H1 (cell line): ENCODE measurements at regions not wholly inside any gene's neighbourhood (a gene's known extent, or its start where the extent isn't known, plus 50 kb on each side); places are given as distances from the start of the nearest gene placed in this dataset.
A peak's percentile ranks its signal among the peaks of the same experiment; 100 is the strongest.
"Not testable (repeated sequence)": the region's sequence is repeated elsewhere in the genome, so short reads cannot be mapped to it uniquely, and the experiment has no call there.

ENCODE experiments used
- CTCF ChIA-PET: fragments of 300-600 bp; sonication (Branson Sonifier 250); formaldehyde crosslinking; loops from one replicate; lab custom pipeline; 2021; ENCODE audit not compliant: partially characterized antibody; lab: Charles Lee
- POLR2A ChIA-PET: fragments of 300-600 bp; sonication (Branson Sonifier 250); formaldehyde crosslinking; loops from one replicate; lab custom pipeline; 2021; ENCODE audit warnings: inconsistent platforms; ENCODE audit not compliant: partially characterized antibody; lab: Charles Lee
- DNase-seq, 2 experiments: peaks; one replicate each; pipeline versions ENCODE4 v3.0.0 to v3.0.0-alpha.2; 2010 to 2022; ENCODE audit warnings: low spot score in 2 of 2, low read depth in 1 of 2, mixed read lengths in 1 of 2
- FAIRE-seq: peaks from 2 replicates; lab custom pipeline; 2011; peaks lifted over from hg19 to GRCh38; lab: Jason Lieb, UNC
- H2AFZ ChIP-seq: 2 replicates; pipeline ENCODE4 v1.8.1; 2012; ENCODE audit warnings: low read length, inconsistent platforms
- H2AK5ac ChIP-seq: 2 replicates; pipeline ENCODE4 v1.6.1; 2013; ENCODE audit warnings: low read depth, low read length
- H2BK120ac ChIP-seq: replicated peaks from 2 replicates; pipeline ENCODE3; 2013; ENCODE audit warnings: low read depth, low read length, inconsistent platforms
- H2BK12ac ChIP-seq: 2 replicates; pipeline ENCODE4 v1.6.1; 2013; ENCODE audit warnings: low read depth, low read length
- H2BK15ac ChIP-seq: 2 replicates; pipeline ENCODE4 v1.6.1; 2013; ENCODE audit warnings: low read length
- H2BK20ac ChIP-seq: 2 replicates; pipeline ENCODE4 v1.6.1; 2013; ENCODE audit warnings: low read length
- H2BK5ac ChIP-seq: 2 replicates; pipeline ENCODE4 v1.6.1; 2013; ENCODE audit warnings: low read depth, low read length
- H3K14ac ChIP-seq: 2 replicates; pipeline ENCODE4 v1.6.1; 2013; ENCODE audit warnings: inconsistent platforms; ENCODE audit not compliant: insufficient read length
- H3K18ac ChIP-seq: 2 replicates; pipeline ENCODE4 v1.6.1; 2013; ENCODE audit warnings: low read length; ENCODE audit errors: extremely low read depth
- H3K23ac ChIP-seq: 2 replicates; pipeline ENCODE4 v1.6.1; 2013; ENCODE audit warnings: inconsistent platforms; ENCODE audit not compliant: insufficient read length
- H3K23me2 ChIP-seq: 2 replicates; pipeline ENCODE4 v1.6.1; 2013; ENCODE audit warnings: low read depth, low read length
- H3K27ac ChIP-seq: 2 replicates; pipeline ENCODE4 v1.6.1; 2011; ENCODE audit warnings: low read depth, low read length, inconsistent platforms
- H3K27me3 ChIP-seq, 4 experiments: replicated peaks in 1 of 4; 1 replicate in 1 of 4; 2 replicates in 3 of 4; pipeline versions ENCODE4 v1.6.1 to v1.8.1; 2011 to 2013; ENCODE audit warnings: low read length in 3 of 4, mild to moderate bottlenecking in 3 of 4, inconsistent platforms in 2 of 4, mixed read lengths in 2 of 4, moderate library complexity in 1 of 4; ENCODE audit not compliant: control insufficient read depth in 3 of 4, insufficient read depth in 3 of 4; ENCODE audit errors: extremely low read depth in 1 of 4
- H3K36me3 ChIP-seq, 4 experiments: 2 replicates each; pipeline versions ENCODE4 v1.6.1 to v1.8.1; 2011 to 2013; ENCODE audit warnings: mild to moderate bottlenecking in 4 of 4, low read length in 3 of 4, moderate library complexity in 2 of 4, control low read depth in 1 of 4, inconsistent platforms in 1 of 4; ENCODE audit not compliant: insufficient read depth in 4 of 4, control insufficient read depth in 2 of 4
- H3K4ac ChIP-seq: replicated peaks from 2 replicates; pipeline ENCODE3; 2013; ENCODE audit warnings: low read length, low read depth, mixed read lengths, inconsistent platforms; ENCODE audit not compliant: insufficient read length
- H3K4me1 ChIP-seq, 4 experiments: replicated peaks in 1 of 4; 1 replicate in 1 of 4; 2 replicates in 3 of 4; pipeline versions ENCODE4 v1.6.1 to v1.8.1; 2011 to 2013; ENCODE audit warnings: low read length in 3 of 4, inconsistent platforms in 2 of 4, mixed read lengths in 1 of 4; ENCODE audit not compliant: insufficient read depth in 4 of 4, control insufficient read depth in 3 of 4
- H3K4me2 ChIP-seq, 2 experiments: 2 replicates each; pipeline versions ENCODE4 v1.6.1 to v1.8.1; 2011 to 2013; ENCODE audit warnings: low read depth in 2 of 2, low read length in 2 of 2, control low read depth in 1 of 2, inconsistent platforms in 1 of 2, mild to moderate bottlenecking in 1 of 2; ENCODE audit not compliant: insufficient read depth in 1 of 2
- H3K4me3 ChIP-seq, 4 experiments: fragments of 200-600, 300-600 bp in 1 of 4; sonication (generic), shearing (Covaris generic), sonication (Bioruptor Twin) in 1 of 4; 2 replicates each; pipeline versions ENCODE4 v1.5.1 to v1.8.1; 2011 to 2016; ENCODE audit warnings: low read length in 4 of 4, low read depth in 3 of 4, control low read depth in 2 of 4, inconsistent platforms in 2 of 4, mild to moderate bottlenecking in 2 of 4, mixed read lengths in 1 of 4, moderate library complexity in 1 of 4; ENCODE audit not compliant: insufficient read depth in 2 of 4; ENCODE audit errors: extremely low read depth in 1 of 4
- H3K56ac ChIP-seq: replicated peaks from 2 replicates; pipeline ENCODE3; 2013; ENCODE audit warnings: low read depth, mild to moderate bottlenecking, mixed read lengths, low read length, inconsistent platforms; ENCODE audit not compliant: insufficient read length
- H3K79me1 ChIP-seq: 2 replicates; pipeline ENCODE4 v1.6.1; 2013; ENCODE audit warnings: low read depth, low read length, control low read depth
- H3K79me2 ChIP-seq, 2 experiments: 2 replicates each; pipeline versions ENCODE4 v1.6.1 to v1.8.1; 2012 to 2013; ENCODE audit warnings: low read length in 2 of 2, mild to moderate bottlenecking in 2 of 2, inconsistent platforms in 1 of 2; ENCODE audit not compliant: insufficient read depth in 2 of 2, control insufficient read depth in 1 of 2
- H3K9ac ChIP-seq, 4 experiments: replicated peaks in 1 of 4; 1 replicate in 1 of 4; 2 replicates in 3 of 4; pipeline versions ENCODE4 v1.6.1 to v1.8.1; 2011 to 2013; ENCODE audit warnings: low read depth in 3 of 4, low read length in 3 of 4, control low read depth in 2 of 4, mild to moderate bottlenecking in 2 of 4, moderate library complexity in 2 of 4, inconsistent platforms in 1 of 4; ENCODE audit errors: extremely low read depth in 1 of 4
- H3K9me3 ChIP-seq, 2 experiments: 2 replicates each; pipeline versions ENCODE4 v1.6.1 to v1.8.1; 2012 to 2013; ENCODE audit warnings: mild to moderate bottlenecking in 2 of 2, moderate library complexity in 2 of 2, control low read depth in 1 of 2, inconsistent platforms in 1 of 2, low read depth in 1 of 2, low read length in 1 of 2, mixed read lengths in 1 of 2; ENCODE audit not compliant: insufficient read depth in 2 of 2
- H4K20me1 ChIP-seq, 2 experiments: replicated peaks in 1 of 2; 2 replicates each; pipeline versions ENCODE3 to v1.8.1; 2011 to 2013; ENCODE audit warnings: inconsistent platforms in 2 of 2, low read length in 2 of 2, mild to moderate bottlenecking in 1 of 2; ENCODE audit not compliant: insufficient read depth in 2 of 2, control insufficient read depth in 1 of 2
- H4K5ac ChIP-seq: 2 replicates; pipeline ENCODE4 v1.6.1; 2013; ENCODE audit warnings: low read length, low read depth, mixed read lengths, inconsistent platforms; ENCODE audit not compliant: insufficient read length
- H4K8ac ChIP-seq: 2 replicates; pipeline ENCODE4 v1.8.0; 2013; ENCODE audit warnings: mild to moderate bottlenecking, moderate library complexity, low read length, inconsistent platforms; ENCODE audit not compliant: insufficient read depth; ENCODE audit errors: extremely low read depth
- H4K91ac ChIP-seq: replicated peaks from 2 replicates; pipeline ENCODE3; 2013; ENCODE audit warnings: low read length, mixed read lengths, inconsistent platforms; ENCODE audit not compliant: insufficient read length
- WGBS, 2 experiments: shearing (Covaris generic) in 1 of 2; methylation state at CpG; one replicate each; pipeline versions ENCODE4 v1.1.6 to v1.1.7; 2013 to 2015; ENCODE audit warnings: low lambda C conversion rate in 2 of 2, mixed read lengths in 2 of 2, inconsistent platforms in 1 of 2, low coverage in 1 of 2, missing lambda C conversion rate in 1 of 2; ENCODE audit not compliant: insufficient replicate concordance in 2 of 2, insufficient coverage in 1 of 2, insufficient read length in 1 of 2; ENCODE audit errors: extremely low coverage in 1 of 2, missing lambda C conversion rate in 1 of 2; 5-methylcytosine and 5-hydroxymethylcytosine counted together

GRCh38 chr9:41357918-41358404 lies 168.8 kb upstream of the ZNG1F start:
- H3K23ac ChIP-seq, H3K4me1 ChIP-seq, H2AFZ ChIP-seq, POLR2A ChIA-PET, H3K14ac ChIP-seq, H3K9ac ChIP-seq, H2BK12ac ChIP-seq, H2AK5ac ChIP-seq, H3K27me3 ChIP-seq, H4K5ac ChIP-seq, CTCF ChIA-PET, H3K79me1 ChIP-seq, H3K23me2 ChIP-seq, H3K18ac ChIP-seq, H3K4me2 ChIP-seq, H4K20me1 ChIP-seq, H4K8ac ChIP-seq, FAIRE-seq, H3K56ac ChIP-seq, H2BK15ac ChIP-seq, H4K91ac ChIP-seq, H2BK5ac ChIP-seq, DNase-seq, H3K27ac ChIP-seq, H2BK120ac ChIP-seq, H3K79me2 ChIP-seq, H3K4ac ChIP-seq, H2BK20ac ChIP-seq, H3K36me3 ChIP-seq: not testable (repeated sequence)
- Histone ChIP-seq H3K9me3 (peaks cover 0 to 41% of the 10 kb centered on the region in 2 experiments; a peak in 2 of 4 replicates), H3K4me3 (peak overlapping the region in 1 of 4 experiments; percentile 55; a peak in 1 of 8 replicates)
- 86% methylated on average over 15 of the region's 31 CpGs; no CpG with 5 or more reads in 1 of the 2 experiments for WGBS, 2 experiments

- H3K27me3 ChIP-seq, H3K4ac ChIP-seq, H2BK5ac ChIP-seq, FAIRE-seq, H3K79me1 ChIP-seq, H2BK120ac ChIP-seq, H3K4me2 ChIP-seq, DNase-seq, CTCF ChIA-PET, H3K18ac ChIP-seq, H4K8ac ChIP-seq, H3K27ac ChIP-seq, H2AK5ac ChIP-seq, H3K23me2 ChIP-seq, H3K23ac ChIP-seq, H3K4me3 ChIP-seq, H3K9ac ChIP-seq, H3K14ac ChIP-seq, POLR2A ChIA-PET, H4K91ac ChIP-seq, H3K56ac ChIP-seq, H3K79me2 ChIP-seq, H2BK15ac ChIP-seq, H4K20me1 ChIP-seq, H2BK12ac ChIP-seq, H3K4me1 ChIP-seq, H3K36me3 ChIP-seq, H2AFZ ChIP-seq, H2BK20ac ChIP-seq, H4K5ac ChIP-seq: not testable (repeated sequence)
- 93% methylated on average over 18 of the region's 21 CpGs; no CpG with 5 or more reads in 1 of the 2 experiments for WGBS, 2 experiments
- H3K9me3 ChIP-seq: peaks cover 0 to 45% of the 10 kb centered on the region in 2 experiments; a peak in 2 of 4 replicates
Measured at GRCh38 chr9:41357350-41357748, 168.2 kb upstream of the ZNG1F start.
